Smooth muscle cell (in vitro differentiated cells): ENCODE measurements at regions not wholly inside any gene's neighbourhood (a gene's known extent, or its start where the extent isn't known, plus 50 kb on each side); places are given as distances from the start of the nearest gene placed in this dataset.

Experiments used
- DNase-seq: peaks from one replicate; lab custom pipeline; 2025; ENCODE audit not compliant: unreplicated experiment; lab: John Stamatoyannopoulos, UW
- H2AFZ ChIP-seq: fragments of 200-600 bp; sonication (generic); 2 replicates; pipeline ENCODE4 v1.6.0; 2016; ENCODE audit warnings: antibody characterized with exemption, low read depth, mild to moderate bottlenecking
- H3F3A ChIP-seq: fragments of 200-600 bp; sonication (generic); 2 replicates; pipeline ENCODE4 v1.6.0; 2017; ENCODE audit warnings: antibody characterized with exemption, low read depth
- H3K27ac ChIP-seq: fragments of 200-600 bp; sonication (generic); 2 replicates; pipeline ENCODE4 v1.5.1; 2016; ENCODE audit warnings: low read depth, mild to moderate bottlenecking
- H3K27me3 ChIP-seq: fragments of 200-600 bp; sonication (generic); 2 replicates; pipeline ENCODE4 v1.6.1; 2016; ENCODE audit warnings: low read depth, mild to moderate bottlenecking
- H3K36me3 ChIP-seq: fragments of 200-600 bp; sonication (generic); 2 replicates; pipeline ENCODE4 v1.5.1; 2016; ENCODE audit warnings: low read depth
- H3K4me1 ChIP-seq: fragments of 200-600 bp; sonication (generic); 2 replicates; pipeline ENCODE4 v1.5.1; 2016; ENCODE audit warnings: low read depth
- H3K4me2 ChIP-seq: fragments of 200-600 bp; sonication (generic); 2 replicates; pipeline ENCODE4 v1.6.0; 2016; ENCODE audit warnings: mild to moderate bottlenecking
- H3K4me3 ChIP-seq: fragments of 200-600 bp; sonication (generic); 2 replicates; pipeline ENCODE4 v1.5.1; 2016; ENCODE audit warnings: mild to moderate bottlenecking
- H3K79me2 ChIP-seq: fragments of 200-600 bp; sonication (generic); 2 replicates; pipeline ENCODE4 v1.6.0; 2016; ENCODE audit warnings: low read depth, mild to moderate bottlenecking
- H3K9ac ChIP-seq: fragments of 200-600 bp; sonication (generic); 2 replicates; pipeline ENCODE4 v1.6.0; 2016; ENCODE audit warnings: low read depth
- H3K9me3 ChIP-seq: fragments of 200-600 bp; sonication (generic); replicated peaks from 2 replicates; pipeline ENCODE4 v1.5.1; 2016; ENCODE audit warnings: low read depth
- H4K20me1 ChIP-seq: fragments of 200-600 bp; sonication (generic); 2 replicates; pipeline ENCODE4 v1.6.0; 2016; ENCODE audit warnings: low read depth
- WGBS: methylation state at CpG from one replicate; pipeline ENCODE4 v1.1.7; 2016; ENCODE audit warnings: low lambda C conversion rate; 5-methylcytosine and 5-hydroxymethylcytosine counted together
- TF ChIP-seq, protein P1 (sequence below): fragments of 200-600 bp; sonication (generic); IDR thresholded peaks from 2 replicates; pipeline ENCODE4 v1.5.1; 2017; ENCODE audit warnings: borderline replicate concordance, mild to moderate bottlenecking, antibody characterized with exemption; ENCODE audit not compliant: insufficient read depth, poor library complexity, severe bottlenecking

- Histone ChIP-seq H2AFZ (no peak overlapping the region), H3K4me3 (no peak overlapping the region), H3F3A (no peaks in the 10 kb centered on the region), H3K4me2 (no peak overlapping the region), H3K36me3 (no peaks in the 10 kb centered on the region), H3K27me3 (no peaks in the 10 kb centered on the region), H3K9me3 (no peaks in the 10 kb centered on the region), H4K20me1 (no peaks in the 10 kb centered on the region), H3K27ac (no peak overlapping the region), H3K79me2 (no peaks in the 10 kb centered on the region), H3K4me1 (no peaks in the 10 kb centered on the region), H3K9ac (no peak overlapping the region)
- no peak for DNase-seq
- 82% methylated on average over 3 of the region's 3 CpGs for WGBS
- TF ChIP-seq, protein P1, sequence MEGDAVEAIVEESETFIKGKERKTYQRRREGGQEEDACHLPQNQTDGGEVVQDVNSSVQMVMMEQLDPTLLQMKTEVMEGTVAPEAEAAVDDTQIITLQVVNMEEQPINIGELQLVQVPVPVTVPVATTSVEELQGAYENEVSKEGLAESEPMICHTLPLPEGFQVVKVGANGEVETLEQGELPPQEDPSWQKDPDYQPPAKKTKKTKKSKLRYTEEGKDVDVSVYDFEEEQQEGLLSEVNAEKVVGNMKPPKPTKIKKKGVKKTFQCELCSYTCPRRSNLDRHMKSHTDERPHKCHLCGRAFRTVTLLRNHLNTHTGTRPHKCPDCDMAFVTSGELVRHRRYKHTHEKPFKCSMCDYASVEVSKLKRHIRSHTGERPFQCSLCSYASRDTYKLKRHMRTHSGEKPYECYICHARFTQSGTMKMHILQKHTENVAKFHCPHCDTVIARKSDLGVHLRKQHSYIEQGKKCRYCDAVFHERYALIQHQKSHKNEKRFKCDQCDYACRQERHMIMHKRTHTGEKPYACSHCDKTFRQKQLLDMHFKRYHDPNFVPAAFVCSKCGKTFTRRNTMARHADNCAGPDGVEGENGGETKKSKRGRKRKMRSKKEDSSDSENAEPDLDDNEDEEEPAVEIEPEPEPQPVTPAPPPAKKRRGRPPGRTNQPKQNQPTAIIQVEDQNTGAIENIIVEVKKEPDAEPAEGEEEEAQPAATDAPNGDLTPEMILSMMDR = no peak
Observed at GRCh38 chr3:82654708-82655107, 893.3 kb upstream of the GBE1 start.

- no peak overlapping the region for H2AFZ ChIP-seq
- H3K36me3 ChIP-seq = no peaks in the 10 kb centered on the region
Observed at GRCh38 chr3:82643948-82644347, 882.5 kb upstream of the GBE1 start.

GRCh38 chr3:82641701-82642100 lies 880.3 kb upstream of the GBE1 start:
- Histone ChIP-seq H3K9ac (no peak overlapping the region), H3K36me3 (no peaks in the 10 kb centered on the region), H3K9me3 (no peaks in the 10 kb centered on the region), H3K4me2 (no peak overlapping the region), H3F3A (no peaks in the 10 kb centered on the region), H2AFZ (no peak overlapping the region), H3K27me3 (no peaks in the 10 kb centered on the region), H3K79me2 (no peaks in the 10 kb centered on the region), H4K20me1 (no peaks in the 10 kb centered on the region), H3K4me3 (no peak overlapping the region), H3K27ac (peak overlapping the region; percentile 49), H3K4me1 (no peaks in the 10 kb centered on the region)
- WGBS = 89% methylated on average over 2 of the region's 2 CpGs
- TF ChIP-seq, protein P1 = no peak
- DNase-seq = no peak

More at GRCh38 chr3:82643948-82644347, 882.5 kb upstream of the GBE1 start:
- Histone ChIP-seq H3K9me3 (no peaks in the 10 kb centered on the region), H3K4me2 (no peak overlapping the region), H4K20me1 (no peaks in the 10 kb centered on the region), H3K27me3 (no peaks in the 10 kb centered on the region), H3F3A (no peaks in the 10 kb centered on the region), H3K27ac (no peak overlapping the region), H3K79me2 (no peaks in the 10 kb centered on the region), H3K4me3 (no peak overlapping the region), H3K9ac (no peak overlapping the region), H3K4me1 (no peaks in the 10 kb centered on the region)
- TF ChIP-seq, protein P1 = no peak
- no peak for DNase-seq

GRCh38 chr3:82640254-82640653 lies 878.8 kb upstream of the GBE1 start:
- WGBS = 72% methylated on average over 3 of the region's 3 CpGs
- Histone ChIP-seq H3K4me1 (no peaks in the 10 kb centered on the region), H3F3A (no peaks in the 10 kb centered on the region), H2AFZ (no peak overlapping the region), H3K27me3 (no peaks in the 10 kb centered on the region), H3K4me2 (no peak overlapping the region), H3K9me3 (no peaks in the 10 kb centered on the region), H3K4me3 (no peak overlapping the region), H3K79me2 (no peaks in the 10 kb centered on the region), H3K9ac (no peak overlapping the region), H4K20me1 (no peaks in the 10 kb centered on the region), H3K36me3 (no peaks in the 10 kb centered on the region), H3K27ac (no peak overlapping the region)
- TF ChIP-seq, protein P1 = no peak
- no peak for DNase-seq
